GM12891 (cell line): ENCODE measurements at regions not wholly inside any gene's neighbourhood (a gene's known extent, or its start where the extent isn't known, plus 50 kb on each side); places are given as distances from the start of the nearest gene placed in this dataset.

ENCODE experiments used
- DNase-seq: peaks from one replicate; pipeline ENCODE4 v3.0.0; 2011; ENCODE audit warnings: low spot score; ENCODE audit not compliant: insufficient read length
- FAIRE-seq: peaks from 2 replicates; lab custom pipeline; 2011; peaks lifted over from hg19 to GRCh38; lab: Jason Lieb, UNC
- PAX5 ChIP-seq: IDR thresholded peaks from 2 replicates; pipeline ENCODE4 v1.6.1; 2011; ENCODE audit warnings: low read length, moderate library complexity, mild to moderate bottlenecking; ENCODE audit not compliant: insufficient read depth, severe bottlenecking
- POLR2A ChIP-seq: IDR thresholded peaks from 2 replicates; pipeline ENCODE4 v1.6.1; 2011; ENCODE audit warnings: low read depth, low read length, control low read depth
- POLR2AphosphoS5 ChIP-seq: IDR thresholded peaks from 2 replicates; pipeline ENCODE4 v1.6.1; 2011; ENCODE audit warnings: low read depth, low read length, control low read depth
- POU2F2 ChIP-seq: IDR thresholded peaks from 2 replicates; pipeline ENCODE4 v1.6.1; 2011; ENCODE audit warnings: low read depth, mild to moderate bottlenecking, control low read depth, low read length, moderate library complexity
- SPI1 ChIP-seq: IDR thresholded peaks from 2 replicates; pipeline ENCODE4 v1.6.1; 2011; ENCODE audit warnings: low read depth, low read length, control low read depth
- TAF1 ChIP-seq: IDR thresholded peaks from 2 replicates; pipeline ENCODE4 v1.6.1; 2011; ENCODE audit warnings: low read depth, low read length, control low read depth

GRCh38 chr3:43995547-43996378, 245.9 kb upstream of the TOPAZ1 start:
- DNase-seq (no peak), FAIRE-seq (no peak)
- TF ChIP-seq PAX5 (no peak), TAF1 (no peak), POLR2AphosphoS5 (no peak), SPI1 (no peak), POLR2A (no peak), POU2F2 (no peak)

- no peak for TF ChIP-seq POU2F2
- no peak for TF ChIP-seq PAX5
- DNase-seq, result peak; percentile 18
- peak; percentile 81 for FAIRE-seq
Observed at GRCh38 chr3:43996379-43997301, 245.0 kb upstream of the TOPAZ1 start.

GRCh38 chr3:43997316-43997715, 244.4 kb upstream of the TOPAZ1 start:
- no peak for FAIRE-seq

GRCh38 chr3:43997788-43998369, 243.8 kb upstream of the TOPAZ1 start:
- no peak for DNase-seq
- TF ChIP-seq SPI1 (no peak), TAF1 (no peak), PAX5 (no peak), POU2F2 (no peak), POLR2AphosphoS5 (no peak), POLR2A (no peak)
- peak; percentile 62 for FAIRE-seq

More at GRCh38 chr3:43997316-43997715, 244.4 kb upstream of the TOPAZ1 start:
- no peak for DNase-seq
- TF ChIP-seq SPI1 (no peak), POLR2AphosphoS5 (no peak), TAF1 (no peak), POLR2A (no peak), PAX5 (no peak), POU2F2 (no peak)

GRCh38 chr3:43998370-43998835, 243.3 kb upstream of the TOPAZ1 start:
- TF ChIP-seq PAX5, result no peak
- no peak for TF ChIP-seq POLR2A
- TF ChIP-seq TAF1, result no peak
- no peak for TF ChIP-seq POU2F2
- no peak for TF ChIP-seq SPI1
- DNase-seq (no peak), FAIRE-seq (peak; percentile 33)

- peak; percentile 42 for DNase-seq
- peak; percentile 78 for FAIRE-seq
- no peak for TF ChIP-seq PAX5
- TF ChIP-seq SPI1, result no peak
- TF ChIP-seq TAF1, result no peak
- no peak for TF ChIP-seq POLR2A
- TF ChIP-seq POU2F2, result no peak
- TF ChIP-seq POLR2AphosphoS5, result no peak
Observed at GRCh38 chr3:43998836-43999727, 242.6 kb upstream of the TOPAZ1 start.

- DNase-seq, result no peak
- FAIRE-seq, result no peak
- TF ChIP-seq POLR2A (no peak), POLR2AphosphoS5 (no peak), TAF1 (no peak), POU2F2 (no peak), PAX5 (no peak), SPI1 (no peak)
Observed at GRCh38 chr3:43999728-44000319, 241.9 kb upstream of the TOPAZ1 start.

GRCh38 chr3:44000586-44000985, 241.1 kb upstream of the TOPAZ1 start:
- no peak for TF ChIP-seq POLR2AphosphoS5
- no peak for TF ChIP-seq POLR2A
- no peak for TF ChIP-seq SPI1
- no peak for TF ChIP-seq TAF1
- TF ChIP-seq PAX5, result no peak
- no peak for TF ChIP-seq POU2F2
- DNase-seq (no peak), FAIRE-seq (no peak)
